Aorta (tissue), 5 donors: ENCODE measurements at regions not wholly inside any gene's neighbourhood (a gene's known extent, or its start where the extent isn't known, plus 50 kb on each side); places are given as distances from the start of the nearest gene placed in this dataset.

ENCODE experiments used
- ATAC-seq: fragments of 200-7000 bp; cut with Tn5 transposase; one replicate; pipeline ENCODE4 v1.9.1; 2022; ENCODE audit warnings: moderate library complexity; ENCODE audit not compliant: low FRiP score
- DNase-seq, 2 donors: peaks; one replicate each; pipeline ENCODE4 v3.0.0-alpha.2; 2020
- H3K27ac ChIP-seq, 2 donors: one replicate each; pipeline ENCODE4 v1.5.1; 2013; ENCODE audit warnings: low read length in 2 of 2, mild to moderate bottlenecking in 2 of 2, moderate library complexity in 2 of 2, control low read depth in 1 of 2, inconsistent platforms in 1 of 2, low read depth in 1 of 2
- H3K27me3 ChIP-seq, 2 donors: one replicate each; pipeline ENCODE4 v1.6.1; 2013; ENCODE audit warnings: control low read depth in 1 of 2, low read length in 1 of 2, mild to moderate bottlenecking in 1 of 2, moderate library complexity in 1 of 2; ENCODE audit not compliant: insufficient read depth in 2 of 2, control insufficient read depth in 1 of 2
- H3K36me3 ChIP-seq, 2 donors: one replicate each; pipeline ENCODE4 v1.6.1; 2013; ENCODE audit warnings: control low read depth in 1 of 2, low read length in 1 of 2, mild to moderate bottlenecking in 1 of 2; ENCODE audit not compliant: insufficient read depth in 2 of 2, control insufficient read depth in 1 of 2
- H3K4me1 ChIP-seq, 2 donors: one replicate each; pipeline ENCODE4 v1.6.1; 2013; ENCODE audit warnings: low read length in 2 of 2, control low read depth in 1 of 2, mild to moderate bottlenecking in 1 of 2, moderate library complexity in 1 of 2; ENCODE audit not compliant: insufficient read depth in 2 of 2, control insufficient read depth in 1 of 2
- H3K4me3 ChIP-seq, 2 donors: one replicate each; pipeline ENCODE4 v1.5.1; 2013; ENCODE audit warnings: low read length in 2 of 2, control low read depth in 1 of 2, mild to moderate bottlenecking in 1 of 2
- H3K9me3 ChIP-seq: one replicate; pipeline ENCODE4 v1.6.1; 2013; ENCODE audit warnings: mild to moderate bottlenecking, low read length; ENCODE audit not compliant: control insufficient read depth
- WGBS, 2 donors: extraction: QIAGEN DNeasy Blood & Tissue Kit; methylation state at CpG; one replicate each; pipeline ENCODE4 v1.1.7; 2013; 5-methylcytosine and 5-hydroxymethylcytosine counted together
- intact Hi-C, 2 donors: fragments of 100-400 bp; cut with DNase I; formaldehyde crosslinking; loops; one replicate each; pipeline versions ENCODE4 v1.14.2 to v1.15.0; 2022
- donor health status: healthy with polysubstance abuse.
- donor health status: Bipolar disorder and iron deficiency.
- donor health status: DM: no; HTN: no; CAD: no.
- donor health status: DM: no; HTN: no; CAD: no.
- donor health status: DM: yes; HTN: yes; CAD: no.

- ATAC-seq (no peak), DNase-seq (no peak)
- WGBS, 2 donors = 67% methylated on average over 12 of the region's 12 CpGs
- Histone ChIP-seq H3K9me3 (no peaks in the 10 kb centered on the region), H3K4me3 (no peak overlapping the region), H3K27ac (no peak overlapping the region), H3K27me3 (no peaks in the 10 kb centered on the region), H3K36me3 (no peaks in the 10 kb centered on the region), H3K4me1 (no peaks in the 10 kb centered on the region)
- intact Hi-C loops = no loop called here
Observed at GRCh38 chr18:47333926-47334635, 82.6 kb upstream of the SKOR2 start.

- DNase-seq = no peak
- no peaks in the 10 kb centered on the region for H3K36me3 ChIP-seq
- 53 to 60% methylated on average over 1 of the region's 1 CpG for WGBS, 2 donors
- no peaks in the 10 kb centered on the region for H3K9me3 ChIP-seq
- H3K27ac ChIP-seq = no peak overlapping the region
- no peak for ATAC-seq
- no peaks in the 10 kb centered on the region for H3K27me3 ChIP-seq
- H3K4me3 ChIP-seq = no peak overlapping the region
- H3K4me1 ChIP-seq = no peaks in the 10 kb centered on the region
- intact Hi-C loops = no loop called here
Observed at GRCh38 chr18:47331641-47332040, 80.2 kb upstream of the SKOR2 start.

- WGBS, 2 donors = 65 to 67% methylated on average over 7 of the region's 7 CpGs
- DNase-seq (no peak), ATAC-seq (no peak)
- no peaks in the 10 kb centered on the region for H3K4me1 ChIP-seq
- H3K27ac ChIP-seq = no peak overlapping the region
- no peaks in the 10 kb centered on the region for H3K36me3 ChIP-seq
- H3K4me3 ChIP-seq = no peak overlapping the region
- intact Hi-C loops = no loop called here
- H3K9me3 ChIP-seq = no peaks in the 10 kb centered on the region
- H3K27me3 ChIP-seq = no peaks in the 10 kb centered on the region
Observed at GRCh38 chr18:47331026-47331425, 79.6 kb upstream of the SKOR2 start.

GRCh38 chr18:47323158-47323557 lies 71.7 kb upstream of the SKOR2 start:
- 71 to 76% methylated on average over 3 of the region's 3 CpGs for WGBS, 2 donors
- no peak for ATAC-seq
- H3K4me1 ChIP-seq = no peaks in the 10 kb centered on the region

GRCh38 chr18:47321815-47322214 lies 70.4 kb upstream of the SKOR2 start:
- Histone ChIP-seq H3K36me3 (no peaks in the 10 kb centered on the region), H3K4me3 (no peak overlapping the region), H3K27ac (no peak overlapping the region), H3K4me1 (no peaks in the 10 kb centered on the region), H3K27me3 (no peaks in the 10 kb centered on the region), H3K9me3 (peaks cover 3% of the 10 kb centered on the region)
- 90 to 99% methylated on average over 3 of the region's 3 CpGs for WGBS, 2 donors
- no peak for ATAC-seq
- intact Hi-C loops = no loop called here
- no peak for DNase-seq

More at GRCh38 chr18:47323158-47323557, 71.7 kb upstream of the SKOR2 start:
- H3K36me3 ChIP-seq = no peaks in the 10 kb centered on the region
- no peak overlapping the region for H3K27ac ChIP-seq
- no peaks in the 10 kb centered on the region for H3K27me3 ChIP-seq
- DNase-seq = no peak
- intact Hi-C loops = no loop called here
- peaks cover 3% of the 10 kb centered on the region for H3K9me3 ChIP-seq
- no peak overlapping the region for H3K4me3 ChIP-seq

GRCh38 chr18:47317824-47318508 lies 66.5 kb upstream of the SKOR2 start:
- no peaks in the 10 kb centered on the region for H3K36me3 ChIP-seq
- intact Hi-C loops = no loop called here
- ATAC-seq = no peak
- H3K4me3 ChIP-seq = no peak overlapping the region
- no peak overlapping the region for H3K27ac ChIP-seq
- WGBS, 2 donors = 85% methylated on average over 1 of the region's 1 CpG
- DNase-seq = no peak
- peaks cover 1% of the 10 kb centered on the region for H3K9me3 ChIP-seq
- no peaks in the 10 kb centered on the region for H3K27me3 ChIP-seq
- H3K4me1 ChIP-seq = no peaks in the 10 kb centered on the region

- intact Hi-C loops = no loop called here
- WGBS, 2 donors = 79 to 85% methylated on average over 4 of the region's 4 CpGs
- Histone ChIP-seq H3K27me3 (no peaks in the 10 kb centered on the region), H3K4me1 (no peaks in the 10 kb centered on the region), H3K9me3 (peaks cover 1% of the 10 kb centered on the region), H3K4me3 (no peak overlapping the region), H3K36me3 (no peaks in the 10 kb centered on the region), H3K27ac (no peak overlapping the region)
- ATAC-seq = no peak
- DNase-seq = no peak
Observed at GRCh38 chr18:47316924-47317323, 65.5 kb upstream of the SKOR2 start.

GRCh38 chr18:47313901-47314300 lies 62.4 kb upstream of the SKOR2 start:
- H3K4me1 ChIP-seq = no peaks in the 10 kb centered on the region
- no peak overlapping the region for H3K4me3 ChIP-seq
- DNase-seq (no peak), ATAC-seq (no peak)
- intact Hi-C loops = no loop called here
- 61 to 63% methylated on average over 4 of the region's 4 CpGs for WGBS, 2 donors
- no peak overlapping the region for H3K27ac ChIP-seq
- no peaks in the 10 kb centered on the region for H3K27me3 ChIP-seq
- H3K9me3 ChIP-seq = peaks cover 2% of the 10 kb centered on the region
- H3K36me3 ChIP-seq = no peaks in the 10 kb centered on the region

- H3K36me3 ChIP-seq = no peaks in the 10 kb centered on the region
- H3K4me3 ChIP-seq = no peak overlapping the region
- peaks cover 2% of the 10 kb centered on the region for H3K9me3 ChIP-seq
- H3K27ac ChIP-seq = no peak overlapping the region
- intact Hi-C loops = no loop called here
- no peaks in the 10 kb centered on the region for H3K4me1 ChIP-seq
- ATAC-seq = no peak
- no peaks in the 10 kb centered on the region for H3K27me3 ChIP-seq
- 78 to 80% methylated on average over 2 of the region's 2 CpGs for whole genome bisulfite sequencing, 2 donors
- DNase-seq = no peak
Observed at GRCh38 chr18:47311585-47311984, 60.1 kb upstream of the SKOR2 start.
